GM12878 (cell line): ENCODE measurements at regions not wholly inside any gene's neighbourhood (a gene's known extent, or its start where the extent isn't known, plus 50 kb on each side); places are given as distances from the start of the nearest gene placed in this dataset.

Experiments
- BACH1 ChIP-seq: fragments of 450-650 bp; IDR thresholded peaks from 2 replicates; pipeline ENCODE4 v1.6.1; 2017; ENCODE audit warnings: mild to moderate bottlenecking, borderline replicate concordance
- CHD2 ChIP-seq: IDR thresholded peaks from 2 replicates; pipeline ENCODE4 v1.6.1; 2011; ENCODE audit warnings: low read depth, low read length, improper control_type of control experiment, borderline replicate concordance
- NFIC ChIP-seq: IDR thresholded peaks from 2 replicates; pipeline ENCODE4 v1.6.1; 2012; ENCODE audit warnings: low read depth, mild to moderate bottlenecking, inconsistent platforms, low read length, moderate library complexity
- POLR2AphosphoS5 ChIP-seq: IDR thresholded peaks from 2 replicates; pipeline ENCODE4 v1.6.1; 2011; ENCODE audit warnings: mild to moderate bottlenecking, low read length, inconsistent platforms
- SREBF2 ChIP-seq: IDR thresholded peaks from 2 replicates; pipeline ENCODE4 v1.6.1; 2012; ENCODE audit warnings: mild to moderate bottlenecking, low read length
- SRF ChIP-seq, 2 experiments: IDR thresholded peaks; 2 replicates each; pipeline ENCODE4 v1.6.1; 2011; ENCODE audit warnings: low read depth in 2 of 2, low read length in 2 of 2, mild to moderate bottlenecking in 1 of 2, moderate library complexity in 1 of 2
- STAT1 ChIP-seq: fragments of 450-650 bp; conservative IDR thresholded peaks from 2 replicates; pipeline ENCODE4 v1.6.1; 2014; ENCODE audit warnings: antibody characterized with exemption, mild to moderate bottlenecking
- ZNF207 ChIP-seq: fragments of 450-650 bp; IDR thresholded peaks from 2 replicates; pipeline ENCODE4 v1.6.1; 2014; ENCODE audit warnings: antibody characterized with exemption, mild to moderate bottlenecking, borderline replicate concordance
- TF ChIP-seq, protein P1 (sequence below): fragments of 450-650 bp; IDR thresholded peaks from 2 replicates; pipeline ENCODE4 v1.6.1; 2016; ENCODE audit warnings: mild to moderate bottlenecking, moderate library complexity, borderline replicate concordance
- TF ChIP-seq, protein P2 (sequence below): IDR thresholded peaks from 2 replicates; pipeline ENCODE4 v1.6.1; 2011; ENCODE audit warnings: low read depth, mild to moderate bottlenecking, low read length, moderate library complexity, borderline replicate concordance; ENCODE audit errors: extremely low read depth

GRCh38 chr2:8152392-8153257 lies 529.2 kb upstream of the ID2 start (continued):
- TF ChIP-seq, protein P1, sequence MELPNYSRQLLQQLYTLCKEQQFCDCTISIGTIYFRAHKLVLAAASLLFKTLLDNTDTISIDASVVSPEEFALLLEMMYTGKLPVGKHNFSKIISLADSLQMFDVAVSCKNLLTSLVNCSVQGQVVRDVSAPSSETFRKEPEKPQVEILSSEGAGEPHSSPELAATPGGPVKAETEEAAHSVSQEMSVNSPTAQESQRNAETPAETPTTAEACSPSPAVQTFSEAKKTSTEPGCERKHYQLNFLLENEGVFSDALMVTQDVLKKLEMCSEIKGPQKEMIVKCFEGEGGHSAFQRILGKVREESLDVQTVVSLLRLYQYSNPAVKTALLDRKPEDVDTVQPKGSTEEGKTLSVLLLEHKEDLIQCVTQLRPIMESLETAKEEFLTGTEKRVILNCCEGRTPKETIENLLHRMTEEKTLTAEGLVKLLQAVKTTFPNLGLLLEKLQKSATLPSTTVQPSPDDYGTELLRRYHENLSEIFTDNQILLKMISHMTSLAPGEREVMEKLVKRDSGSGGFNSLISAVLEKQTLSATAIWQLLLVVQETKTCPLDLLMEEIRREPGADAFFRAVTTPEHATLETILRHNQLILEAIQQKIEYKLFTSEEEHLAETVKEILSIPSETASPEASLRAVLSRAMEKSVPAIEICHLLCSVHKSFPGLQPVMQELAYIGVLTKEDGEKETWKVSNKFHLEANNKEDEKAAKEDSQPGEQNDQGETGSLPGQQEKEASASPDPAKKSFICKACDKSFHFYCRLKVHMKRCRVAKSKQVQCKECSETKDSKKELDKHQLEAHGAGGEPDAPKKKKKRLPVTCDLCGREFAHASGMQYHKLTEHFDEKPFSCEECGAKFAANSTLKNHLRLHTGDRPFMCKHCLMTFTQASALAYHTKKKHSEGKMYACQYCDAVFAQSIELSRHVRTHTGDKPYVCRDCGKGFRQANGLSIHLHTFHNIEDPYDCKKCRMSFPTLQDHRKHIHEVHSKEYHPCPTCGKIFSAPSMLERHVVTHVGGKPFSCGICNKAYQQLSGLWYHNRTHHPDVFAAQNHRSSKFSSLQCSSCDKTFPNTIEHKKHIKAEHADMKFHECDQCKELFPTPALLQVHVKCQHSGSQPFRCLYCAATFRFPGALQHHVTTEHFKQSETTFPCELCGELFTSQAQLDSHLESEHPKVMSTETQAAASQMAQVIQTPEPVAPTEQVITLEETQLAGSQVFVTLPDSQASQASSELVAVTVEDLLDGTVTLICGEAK, result no peak
- peak; percentile 66; the same call in 1 of the 2 replicates for TF ChIP-seq BACH1
- no peak for TF ChIP-seq SREBF2
- no peak for TF ChIP-seq ZNF207
- TF ChIP-seq, protein P2, sequence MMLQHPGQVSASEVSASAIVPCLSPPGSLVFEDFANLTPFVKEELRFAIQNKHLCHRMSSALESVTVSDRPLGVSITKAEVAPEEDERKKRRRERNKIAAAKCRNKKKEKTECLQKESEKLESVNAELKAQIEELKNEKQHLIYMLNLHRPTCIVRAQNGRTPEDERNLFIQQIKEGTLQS, result no peak
- 0 out of 2 replicates have a peak, but pooled peaks have one; percentile 28 for TF ChIP-seq CHD2
- no peak for TF ChIP-seq SRF (IDR thresholded peaks at IDR 0.05; ENCODE audit: low read depth in 2 of 2, low read length in 2 of 2)
- no peak for TF ChIP-seq POLR2AphosphoS5
- TF ChIP-seq STAT1, result no peak
- no peak; the same call in 1 of the 2 replicates for TF ChIP-seq NFIC
- TF ChIP-seq, all 136 proteins: peak for 28
